Caco-2 (cell line): ENCODE measurements at regions not wholly inside any gene's neighbourhood (a gene's known extent, or its start where the extent isn't known, plus 50 kb on each side); places are given as distances from the start of the nearest gene placed in this dataset.

Experiments
- BruUV-seq: library from RNA; stranded (reverse); fragments of 400-500 nt; replicated peaks from 2 replicates; lab custom pipeline; 2021; lab: Mats Ljungman, UMichigan
- CTCF ChIA-PET: fragments of 300-600 bp; sonication (Branson Sonifier 250); formaldehyde crosslinking; loops from one replicate; lab custom pipeline; 2022; ENCODE audit warnings: antibody characterized with exemption; lab: Charles Lee
- POLR2A ChIA-PET: fragments of 300-600 bp; sonication (Branson Sonifier 250); formaldehyde crosslinking; loops from one replicate; lab custom pipeline; 2022; ENCODE audit warnings: antibody characterized with exemption; lab: Charles Lee
- DNase-seq, 2 experiments: peaks; one replicate each; pipeline versions ENCODE4 v3.0.0 to v3.0.0-alpha.2; 2020 to 2022
- H3K27me3 ChIP-seq: replicated peaks from 2 replicates; pipeline ENCODE4 v1.6.0; 2011; ENCODE audit warnings: low read length; ENCODE audit not compliant: control insufficient read depth, insufficient read depth
- H3K36me3 ChIP-seq: 2 replicates; pipeline ENCODE4 v1.5.1; 2011; ENCODE audit warnings: low read length; ENCODE audit not compliant: control insufficient read depth, insufficient read depth
- H3K4me1 ChIP-seq: fragments of 250-450 bp; sonication (Bioruptor Pico); 2 replicates; pipeline ENCODE4 v1.5.1; 2020; ENCODE audit warnings: mild to moderate bottlenecking
- H3K4me3 ChIP-seq: 2 replicates; pipeline ENCODE4 v1.5.1; 2011; ENCODE audit warnings: low read depth, mild to moderate bottlenecking, control low read depth, low read length
- H3K9me3 ChIP-seq: fragments of 250-450 bp; sonication (Bioruptor Pico); 2 replicates; pipeline ENCODE4 v1.5.1; 2020; ENCODE audit warnings: mild to moderate bottlenecking, moderate library complexity
- H3K27ac Mint-ChIP-seq: one replicate; pipeline ENCODE4 v1.8.0; 2022; ENCODE audit warnings: mixed read lengths; ENCODE audit not compliant: unreplicated experiment
- H3K27me3 Mint-ChIP-seq: one replicate; pipeline ENCODE4 v1.8.0; 2022; ENCODE audit warnings: mixed read lengths; ENCODE audit not compliant: insufficient read depth, unreplicated experiment
- H3K36me3 Mint-ChIP-seq: one replicate; pipeline ENCODE4 v1.8.0; 2022; ENCODE audit warnings: mild to moderate bottlenecking, mixed read lengths; ENCODE audit not compliant: insufficient read depth, unreplicated experiment
- H3K4me1 Mint-ChIP-seq: one replicate; pipeline ENCODE4 v1.8.0; 2022; ENCODE audit warnings: low read depth, mixed read lengths; ENCODE audit not compliant: unreplicated experiment
- H3K4me3 Mint-ChIP-seq: one replicate; pipeline ENCODE4 v1.8.0; 2022; ENCODE audit warnings: mild to moderate bottlenecking, moderate library complexity, mixed read lengths; ENCODE audit not compliant: unreplicated experiment
- H3K9me3 Mint-ChIP-seq: one replicate; pipeline ENCODE4 v1.8.0; 2022; ENCODE audit warnings: mixed read lengths; ENCODE audit not compliant: unreplicated experiment
- CTCF ChIP-seq, 2 experiments: fragments of 200-600 bp in 1 of 2; IDR thresholded peaks; 1 replicate in 1 of 2; 2 replicates in 1 of 2; pipeline versions ENCODE4 v1.5.1 to v1.8.0; 2011 to 2022; ENCODE audit warnings: antibody characterized with exemption in 1 of 2, control low read depth in 1 of 2, inconsistent platforms in 1 of 2, low read depth in 1 of 2, low read length in 1 of 2, mild to moderate bottlenecking in 1 of 2, moderate library complexity in 1 of 2; ENCODE audit not compliant: insufficient read depth in 1 of 2, severe bottlenecking in 1 of 2, unreplicated experiment in 1 of 2
- intact Hi-C: fragments of 100-400 bp; cut with micrococcal nuclease; formaldehyde crosslinking; loops from one replicate; pipeline ENCODE4 v1.10.0; 2022; ENCODE audit not compliant: unreplicated experiment

- Mint-ChIP-seq H3K27me3 (no peaks in the 10 kb centered on the region), H3K9me3 (peaks cover 60% of the 10 kb centered on the region), H3K4me3 (no peak overlapping the region), H3K27ac (no peak overlapping the region), H3K4me1 (no peaks in the 10 kb centered on the region), H3K36me3 (no peaks in the 10 kb centered on the region)
- H3K36me3 ChIP-seq: no peaks in the 10 kb centered on the region
- H3K9me3 ChIP-seq: peaks cover 3% of the 10 kb centered on the region; the same call in 1 of the 2 replicates
- ChIA-PET POLR2A (no interaction called here), CTCF (no interaction called here)
- H3K4me3 ChIP-seq: no peak overlapping the region
- BruUV-seq: no TSS peak
- H3K4me1 ChIP-seq: no peaks in the 10 kb centered on the region
- DNase-seq: no peak
- intact Hi-C loops: no loop called here
- no peak for TF ChIP-seq CTCF (IDR thresholded peaks at IDR 0.05; ENCODE audit: insufficient read depth in 1 of 2, low read depth in 1 of 2, low read length in 1 of 2, severe bottlenecking in 1 of 2, unreplicated experiment in 1 of 2)
- H3K27me3 ChIP-seq: no peaks in the 10 kb centered on the region
Measured at GRCh38 chr16:59988591-59988990, 1254.5 kb upstream of the GOT2 start.

- no peaks in the 10 kb centered on the region for H3K9me3 Mint-ChIP-seq
- Histone ChIP-seq H3K36me3 (no peaks in the 10 kb centered on the region), H3K9me3 (no peaks in the 10 kb centered on the region), H3K4me1 (no peaks in the 10 kb centered on the region), H3K4me3 (no peak overlapping the region), H3K27me3 (no peaks in the 10 kb centered on the region)
- no peak overlapping the region for H3K27ac Mint-ChIP-seq
- TF ChIP-seq CTCF (IDR thresholded peaks at IDR 0.05; ENCODE audit: insufficient read depth in 1 of 2, low read depth in 1 of 2, low read length in 1 of 2, severe bottlenecking in 1 of 2, unreplicated experiment in 1 of 2): no peak
- H3K27me3 Mint-ChIP-seq: no peaks in the 10 kb centered on the region
- H3K36me3 Mint-ChIP-seq: no peaks in the 10 kb centered on the region
- BruUV-seq: no TSS peak
- DNase-seq: no peak
- no peaks in the 10 kb centered on the region for H3K4me1 Mint-ChIP-seq
- POLR2A ChIA-PET: no interaction called here
- intact Hi-C loops: no loop called here
- CTCF ChIA-PET: no interaction called here
- H3K4me3 Mint-ChIP-seq: peak overlapping the region; percentile 70
Measured at GRCh38 chr16:59975953-59976352, 1241.8 kb upstream of the GOT2 start.

- Mint-ChIP-seq H3K9me3 (no peaks in the 10 kb centered on the region), H3K27me3 (no peaks in the 10 kb centered on the region), H3K27ac (no peak overlapping the region), H3K4me3 (no peak overlapping the region), H3K36me3 (no peaks in the 10 kb centered on the region), H3K4me1 (no peaks in the 10 kb centered on the region)
- ChIA-PET CTCF (no interaction called here), POLR2A (no interaction called here)
- H3K4me3 ChIP-seq: no peak overlapping the region
- H3K4me1 ChIP-seq: no peaks in the 10 kb centered on the region
- DNase-seq: no peak
- no peaks in the 10 kb centered on the region for H3K36me3 ChIP-seq
- no peaks in the 10 kb centered on the region for H3K9me3 ChIP-seq
- H3K27me3 ChIP-seq: no peaks in the 10 kb centered on the region
- no peak for TF ChIP-seq CTCF (IDR thresholded peaks at IDR 0.05; ENCODE audit: insufficient read depth in 1 of 2, low read depth in 1 of 2, low read length in 1 of 2, severe bottlenecking in 1 of 2, unreplicated experiment in 1 of 2)
- intact Hi-C loops: no loop called here
- no TSS peak for BruUV-seq
Measured at GRCh38 chr16:59973966-59974365, 1239.8 kb upstream of the GOT2 start.
